MM.1S (cell line): ENCODE measurements at regions not wholly inside any gene's neighbourhood (a gene's known extent, or its start where the extent isn't known, plus 50 kb on each side); places are given as distances from the start of the nearest gene placed in this dataset.

Source experiments
- DNase-seq: peaks from one replicate; pipeline ENCODE4 v3.0.0-alpha.2; 2015
- H2AFZ ChIP-seq: fragments of 300-600 bp; sonication (generic); 2 replicates; pipeline ENCODE4 v1.6.0; 2016; ENCODE audit warnings: antibody characterized with exemption, low read length
- H3F3A ChIP-seq: fragments of 300-600 bp; sonication (generic); 2 replicates; pipeline ENCODE4 v1.6.1; 2016; ENCODE audit warnings: mild to moderate bottlenecking, antibody characterized with exemption, low read length, moderate library complexity, mixed read lengths; ENCODE audit not compliant: insufficient read depth
- H3K27ac ChIP-seq: fragments of 300-600 bp; sonication (generic); 2 replicates; pipeline ENCODE4 v1.5.1; 2016; ENCODE audit warnings: mild to moderate bottlenecking, low read length
- H3K27me3 ChIP-seq: fragments of 300-600 bp; sonication (generic); replicated peaks from 2 replicates; pipeline ENCODE4 v1.6.0; 2016; ENCODE audit warnings: low read length; ENCODE audit not compliant: insufficient read depth
- H3K36me3 ChIP-seq: fragments of 300-600 bp; sonication (generic); replicated peaks from 2 replicates; pipeline ENCODE4 v1.6.1; 2016; ENCODE audit warnings: mild to moderate bottlenecking, low read length, mixed read lengths; ENCODE audit not compliant: insufficient read depth
- H3K4me1 ChIP-seq: fragments of 300-600 bp; sonication (generic); 2 replicates; pipeline ENCODE4 v1.6.1; 2016; ENCODE audit warnings: low read length, mixed read lengths
- H3K4me2 ChIP-seq: fragments of 300-600 bp; sonication (generic); 2 replicates; pipeline ENCODE4 v1.6.0; 2016; ENCODE audit warnings: low read depth, low read length
- H3K4me3 ChIP-seq: fragments of 300-600 bp; sonication (generic); 2 replicates; pipeline ENCODE4 v1.5.1; 2016; ENCODE audit warnings: low read length, mixed read lengths
- H3K79me2 ChIP-seq: fragments of 300-600 bp; sonication (generic); 2 replicates; pipeline ENCODE4 v1.6.1; 2016; ENCODE audit warnings: mixed run types, low read length, mixed read lengths
- H3K9ac ChIP-seq: fragments of 300-600 bp; sonication (generic); 2 replicates; pipeline ENCODE4 v1.6.1; 2016; ENCODE audit warnings: low read length, mixed read lengths
- H3K9me2 ChIP-seq: fragments of 300-600 bp; sonication (generic); replicated peaks from 2 replicates; pipeline ENCODE4 v1.6.1; 2016; ENCODE audit warnings: mild to moderate bottlenecking, low read length, mixed read lengths; ENCODE audit not compliant: insufficient read depth
- H3K9me3 ChIP-seq: fragments of 300-600 bp; sonication (generic); replicated peaks from 2 replicates; pipeline ENCODE4 v1.6.1; 2016; ENCODE audit warnings: mild to moderate bottlenecking, low read length, mixed read lengths; ENCODE audit not compliant: insufficient read depth
- H4K20me1 ChIP-seq: fragments of 300-600 bp; sonication (generic); 2 replicates; pipeline ENCODE4 v1.6.1; 2016; ENCODE audit warnings: mild to moderate bottlenecking, low read length, moderate library complexity, mixed read lengths; ENCODE audit not compliant: insufficient read depth
- CTCF ChIP-seq: fragments of 300-600 bp; sonication (generic); IDR thresholded peaks from 2 replicates; pipeline ENCODE4 v1.5.1; 2016; ENCODE audit warnings: antibody characterized with exemption, low read length, mixed read lengths
- EZH2 ChIP-seq: fragments of 300-600 bp; sonication (generic); optimal IDR thresholded peaks from 2 replicates; pipeline ENCODE3; 2017; ENCODE audit warnings: low read depth, mild to moderate bottlenecking, antibody characterized with exemption, low read length, mixed read lengths
- EZH2phosphoT487 ChIP-seq: fragments of 300-600 bp; sonication (generic); IDR thresholded peaks from 2 replicates; pipeline ENCODE4 v1.6.1; 2018; ENCODE audit warnings: antibody characterized with exemption, low read length

GRCh38 chr9:82920154-82920553, 142.8 kb downstream of the RASEF start:
- TF ChIP-seq CTCF (no peak), EZH2 (no peak), EZH2phosphoT487 (no peak)
- Histone ChIP-seq H3K4me2 (no peak overlapping the region), H3K79me2 (no peaks in the 10 kb centered on the region), H3K27me3 (no peaks in the 10 kb centered on the region), H3K4me1 (no peaks in the 10 kb centered on the region), H3K9me3 (no peaks in the 10 kb centered on the region), H4K20me1 (no peaks in the 10 kb centered on the region), H3K9me2 (no peaks in the 10 kb centered on the region), H3K4me3 (no peak overlapping the region), H3F3A (no peaks in the 10 kb centered on the region), H3K9ac (no peak overlapping the region), H3K27ac (no peak overlapping the region), H2AFZ (no peak overlapping the region), H3K36me3 (no peaks in the 10 kb centered on the region)
- no peak for DNase-seq

DNA sequence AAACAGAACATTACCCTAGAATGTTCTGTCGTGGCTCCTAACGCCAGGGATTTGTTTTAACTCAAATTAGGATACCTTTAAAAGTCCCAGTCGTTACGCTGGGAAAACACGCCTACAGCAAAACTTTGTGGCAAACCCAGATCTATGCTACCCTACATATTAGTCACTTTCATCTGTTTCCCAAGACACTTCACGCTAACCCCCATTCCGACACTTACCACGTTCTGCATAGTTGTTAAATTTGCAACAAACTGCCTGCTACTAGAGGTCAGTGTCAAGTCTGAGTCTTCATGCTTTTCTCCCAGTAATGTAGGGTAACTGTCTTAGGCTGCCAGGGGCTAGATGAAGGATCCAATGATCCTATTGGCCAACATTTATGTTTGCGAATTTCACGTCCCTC, 140.3 kb downstream of the RASEF start:
- Histone ChIP-seq H3K9ac (no peak overlapping the region), H4K20me1 (no peaks in the 10 kb centered on the region), H3K27ac (no peak overlapping the region), H3K9me3 (no peaks in the 10 kb centered on the region), H3F3A (no peaks in the 10 kb centered on the region), H3K4me1 (no peaks in the 10 kb centered on the region), H3K4me2 (no peak overlapping the region), H3K79me2 (no peaks in the 10 kb centered on the region), H3K4me3 (no peak overlapping the region), H3K36me3 (no peaks in the 10 kb centered on the region), H2AFZ (no peak overlapping the region), H3K9me2 (no peaks in the 10 kb centered on the region), H3K27me3 (no peaks in the 10 kb centered on the region)
- no peak for DNase-seq
- TF ChIP-seq EZH2 (no peak), CTCF (no peak), EZH2phosphoT487 (no peak)

DNA sequence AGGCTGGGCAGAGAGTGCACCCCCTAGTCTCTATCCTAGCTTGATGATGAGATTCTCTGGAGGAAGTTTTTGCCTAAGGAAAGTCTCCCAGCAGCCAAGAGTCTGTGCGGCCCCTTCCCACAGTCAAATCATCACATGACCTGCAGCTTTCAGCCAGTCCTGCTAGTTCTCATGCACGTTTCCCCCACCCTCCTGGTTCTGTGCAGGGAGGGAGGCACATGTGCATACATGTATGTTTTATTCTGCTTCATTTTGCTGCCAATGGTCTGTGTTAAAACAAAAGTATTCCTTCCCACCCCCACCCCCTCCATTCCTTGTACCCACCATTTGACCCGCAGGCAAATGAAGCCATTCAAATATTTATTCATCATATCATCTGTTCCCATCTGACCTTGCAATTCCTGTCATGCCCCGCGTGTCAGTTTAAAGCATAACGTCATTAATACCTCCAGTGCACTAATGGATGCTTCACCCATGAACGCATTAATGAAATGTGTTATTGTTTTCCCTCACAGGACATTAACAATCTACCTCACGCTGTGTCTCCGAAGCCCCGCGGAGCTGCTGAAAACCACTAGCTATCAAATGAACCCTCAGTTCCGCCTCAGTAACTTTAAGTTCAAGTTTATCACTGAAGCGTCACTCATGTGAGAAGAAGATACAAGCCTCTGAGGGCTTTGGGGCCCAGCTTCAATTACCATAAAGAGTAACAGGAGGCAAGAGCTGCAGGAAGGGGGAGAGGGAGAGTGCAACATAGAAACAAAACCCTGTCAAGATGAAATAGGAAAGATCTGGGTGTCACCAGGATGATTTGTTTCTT, 139.6 kb downstream of the RASEF start:
- Histone ChIP-seq H3K4me3 (no peak overlapping the region), H3K27ac (no peak overlapping the region), H3K27me3 (no peaks in the 10 kb centered on the region), H3K4me1 (no peaks in the 10 kb centered on the region), H3K36me3 (no peaks in the 10 kb centered on the region), H3K9me3 (no peaks in the 10 kb centered on the region), H3K9ac (no peak overlapping the region), H2AFZ (no peak overlapping the region), H3K79me2 (no peaks in the 10 kb centered on the region), H3F3A (no peaks in the 10 kb centered on the region), H3K4me2 (no peak overlapping the region), H3K9me2 (no peaks in the 10 kb centered on the region), H4K20me1 (no peaks in the 10 kb centered on the region)
- TF ChIP-seq EZH2: no peak
- no peak for TF ChIP-seq CTCF
- no peak for TF ChIP-seq EZH2phosphoT487
- DNase-seq: no peak
